ENCODE measurements at regions not wholly inside any gene's neighbourhood (a gene's known extent, or its start where the extent isn't known, plus 50 kb on each side); places are given as distances from the start of the nearest gene placed in this dataset.

DNA sequence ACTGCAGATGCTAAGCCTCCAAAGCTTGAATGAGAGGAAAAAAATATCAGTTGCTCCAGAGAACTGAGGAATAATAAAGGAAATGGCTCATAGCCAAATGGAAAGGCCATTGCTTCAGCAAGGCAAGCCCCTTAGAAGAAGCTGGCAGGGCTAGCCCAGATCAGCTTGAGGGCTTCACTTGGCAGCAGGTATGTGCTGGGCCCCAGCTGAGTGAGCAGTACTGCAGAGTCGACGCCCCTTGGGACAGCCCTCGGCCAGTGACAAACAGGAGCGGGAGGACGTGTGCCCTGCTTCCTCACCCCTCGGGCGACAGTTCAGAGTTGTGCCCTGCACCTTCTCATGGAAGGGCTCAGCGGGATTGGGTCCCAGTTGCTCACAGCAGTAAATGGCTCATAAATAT, 1031.2 kb upstream of the TMEM132C start:
- Histone ChIP-seq H3K9me3 (no peaks in the 10 kb centered on the region), H3K4me3 (no peak overlapping the region), H3K27me3 (replicated peaks; ENCODE audit: insufficient read depth) (no peaks in the 10 kb centered on the region), H3K27ac (no peak overlapping the region), H3K4me1 (ENCODE audit: control insufficient read depth in 1 of 2, low read depth in 2 of 2) (no peaks in the 10 kb centered on the region), H3K36me3 (no peaks in the 10 kb centered on the region)
- ATAC-seq (ENCODE audit: insufficient number of reproducible peaks, low FRiP score, low read depth) (no peak), DNase-seq (ENCODE audit: low spot score) (no peak)
- TF ChIP-seq CTCF (IDR thresholded peaks at IDR 0.05), result no peak

GRCh38 chr12:127236491-127236890, 1030.5 kb upstream of the TMEM132C start:
- Histone ChIP-seq H3K9me3 (no peaks in the 10 kb centered on the region), H3K4me3 (no peak overlapping the region), H3K27ac (no peak overlapping the region), H3K27me3 (replicated peaks; ENCODE audit: insufficient read depth) (no peaks in the 10 kb centered on the region), H3K36me3 (no peaks in the 10 kb centered on the region), H3K4me1 (ENCODE audit: control insufficient read depth in 1 of 2, low read depth in 2 of 2) (no peaks in the 10 kb centered on the region)
- DNase-seq (ENCODE audit: low spot score) (no peak), ATAC-seq (ENCODE audit: insufficient number of reproducible peaks, low FRiP score, low read depth) (no peak)
- no peak for TF ChIP-seq CTCF (IDR thresholded peaks at IDR 0.05)

- TF ChIP-seq CTCF (IDR thresholded peaks at IDR 0.05), result no peak
- no peak overlapping the region for H3K4me3 ChIP-seq
- no peaks in the 10 kb centered on the region for H3K36me3 ChIP-seq
- H3K4me1 ChIP-seq (ENCODE audit: control insufficient read depth in 1 of 2, low read depth in 2 of 2), result no peaks in the 10 kb centered on the region
- no peak overlapping the region for H3K27ac ChIP-seq
- no peak for DNase-seq (ENCODE audit: low spot score)
- no peaks in the 10 kb centered on the region for H3K9me3 ChIP-seq
- no peaks in the 10 kb centered on the region for H3K27me3 ChIP-seq (replicated peaks; ENCODE audit: insufficient read depth)
- no peak for ATAC-seq (ENCODE audit: insufficient number of reproducible peaks, low FRiP score, low read depth)
These were observed 1029.8 kb upstream of the TMEM132C start for GRCh38 chr12:127237151-127237550.

DNA sequence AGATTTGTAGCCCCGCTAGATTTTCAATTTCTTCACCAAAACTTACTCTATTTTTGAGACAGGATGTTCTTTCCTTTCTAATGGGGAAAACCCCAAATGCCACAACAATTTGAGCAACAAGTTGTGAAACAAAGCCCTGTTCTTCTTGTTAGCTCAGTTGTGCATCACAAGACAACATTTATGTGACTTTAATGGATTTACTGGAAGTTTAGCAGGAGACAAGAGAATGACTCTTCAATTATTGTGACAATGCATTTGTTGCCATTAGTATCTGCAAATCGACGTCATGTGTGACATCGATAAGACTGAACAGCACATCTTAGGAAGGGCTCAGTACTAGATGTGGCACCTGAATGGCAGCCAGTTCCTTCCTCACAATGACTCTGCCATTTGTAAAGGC, 1028.9 kb upstream of the TMEM132C start:
- Histone ChIP-seq H3K9me3 (no peaks in the 10 kb centered on the region), H3K4me1 (ENCODE audit: control insufficient read depth in 1 of 2, low read depth in 2 of 2) (no peaks in the 10 kb centered on the region), H3K27me3 (replicated peaks; ENCODE audit: insufficient read depth) (no peaks in the 10 kb centered on the region), H3K4me3 (no peak overlapping the region), H3K36me3 (no peaks in the 10 kb centered on the region), H3K27ac (no peak overlapping the region)
- ATAC-seq (ENCODE audit: insufficient number of reproducible peaks, low FRiP score, low read depth) (no peak), DNase-seq (ENCODE audit: low spot score) (no peak)
- TF ChIP-seq CTCF (IDR thresholded peaks at IDR 0.05), result no peak

DNA sequence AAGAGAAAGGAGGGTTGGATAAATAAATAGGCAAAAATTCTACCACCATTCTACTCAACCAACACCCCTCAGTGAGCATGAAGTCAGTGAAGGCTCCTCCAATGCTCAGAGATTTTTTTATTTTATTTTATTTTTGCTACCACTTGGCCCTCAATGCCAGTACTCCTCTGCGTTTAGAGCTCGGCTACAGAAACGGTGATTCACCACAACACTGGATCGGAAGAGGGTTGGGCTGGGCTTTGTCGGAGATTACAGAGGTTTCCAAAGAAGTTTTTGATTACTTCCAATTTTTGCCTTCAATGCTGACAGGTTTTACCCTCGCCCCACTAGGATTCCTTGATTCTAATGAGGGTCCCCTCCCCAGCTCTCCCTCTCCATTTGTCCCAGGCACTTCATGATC, 1027.2 kb upstream of the TMEM132C start:
- no peak overlapping the region for H3K27ac ChIP-seq

More for the DNA sequence above, 1027.2 kb upstream of the TMEM132C start:
- Histone ChIP-seq H3K9me3 (no peaks in the 10 kb centered on the region), H3K4me1 (ENCODE audit: control insufficient read depth in 1 of 2, low read depth in 2 of 2) (no peaks in the 10 kb centered on the region), H3K4me3 (no peak overlapping the region), H3K27me3 (replicated peaks; ENCODE audit: insufficient read depth) (no peaks in the 10 kb centered on the region), H3K36me3 (no peaks in the 10 kb centered on the region)
- ATAC-seq (ENCODE audit: insufficient number of reproducible peaks, low FRiP score, low read depth) (no peak), DNase-seq (ENCODE audit: low spot score) (no peak)
- no peak for TF ChIP-seq CTCF (IDR thresholded peaks at IDR 0.05)
